H9 (cell line): ENCODE measurements at regions not wholly inside any gene's neighbourhood (a gene's known extent, or its start where the extent isn't known, plus 50 kb on each side); places are given as distances from the start of the nearest gene placed in this dataset.

Experiments
- DNase-seq: peaks from one replicate; pipeline ENCODE4 v3.0.0-alpha.2; 2017
- H2AFZ ChIP-seq: one replicate; pipeline ENCODE4 v1.6.1; 2013; ENCODE audit warnings: mild to moderate bottlenecking, low read length, control low read depth, moderate library complexity
- H2AK5ac ChIP-seq: 2 replicates; pipeline ENCODE4 v1.6.1; 2013; ENCODE audit warnings: low read length, control low read depth, mixed read lengths; ENCODE audit not compliant: insufficient read length
- H2BK120ac ChIP-seq: one replicate; pipeline ENCODE4 v1.6.1; 2013; ENCODE audit warnings: low read depth, mild to moderate bottlenecking, low read length, control low read depth, inconsistent platforms; ENCODE audit not compliant: poor library complexity, severe bottlenecking
- H2BK12ac ChIP-seq: 2 replicates; pipeline ENCODE4 v1.6.1; 2013; ENCODE audit warnings: low read length, control low read depth, mixed read lengths, low read depth; ENCODE audit not compliant: insufficient read length
- H2BK15ac ChIP-seq: 2 replicates; pipeline ENCODE4 v1.6.1; 2013; ENCODE audit warnings: low read depth, low read length, control low read depth
- H2BK20ac ChIP-seq: one replicate; pipeline ENCODE4 v1.6.1; 2013; ENCODE audit warnings: low read depth, mild to moderate bottlenecking, low read length, control low read depth, inconsistent platforms; ENCODE audit not compliant: poor library complexity, severe bottlenecking
- H2BK5ac ChIP-seq: 2 replicates; pipeline ENCODE4 v1.6.1; 2013; ENCODE audit warnings: low read length, control low read depth, mixed read lengths; ENCODE audit not compliant: insufficient read length
- H3K14ac ChIP-seq: 2 replicates; pipeline ENCODE4 v1.6.1; 2013; ENCODE audit warnings: low read length, control low read depth; ENCODE audit not compliant: insufficient read depth
- H3K18ac ChIP-seq: 2 replicates; pipeline ENCODE4 v1.6.1; 2013; ENCODE audit warnings: low read depth, mild to moderate bottlenecking, mixed read lengths, low read length, control low read depth; ENCODE audit not compliant: insufficient read length
- H3K23ac ChIP-seq: 2 replicates; pipeline ENCODE4 v1.6.1; 2013; ENCODE audit warnings: low read length, control low read depth, mixed read lengths, low read depth; ENCODE audit not compliant: insufficient read length
- H3K23me2 ChIP-seq: 2 replicates; pipeline ENCODE4 v1.6.1; 2013; ENCODE audit warnings: low read depth, mild to moderate bottlenecking, mixed read lengths, low read length, control low read depth; ENCODE audit not compliant: insufficient read length, poor library complexity, severe bottlenecking
- H3K27ac ChIP-seq: 2 replicates; pipeline ENCODE4 v1.5.1; 2013; ENCODE audit warnings: low read length, control low read depth, mixed read lengths, low read depth; ENCODE audit not compliant: insufficient read length
- H3K27me3 ChIP-seq: 2 replicates; pipeline ENCODE4 v1.6.1; 2013; ENCODE audit warnings: low read length, control low read depth, inconsistent platforms; ENCODE audit not compliant: insufficient read depth
- H3K4ac ChIP-seq: 2 replicates; pipeline ENCODE4 v1.6.1; 2013; ENCODE audit warnings: low read depth, mild to moderate bottlenecking, control low read depth, inconsistent platforms, low read length, moderate library complexity
- H3K4me1 ChIP-seq: 2 replicates; pipeline ENCODE4 v1.6.1; 2013; ENCODE audit warnings: low read length, control low read depth, inconsistent platforms; ENCODE audit not compliant: insufficient read depth
- H3K4me2 ChIP-seq: 2 replicates; pipeline ENCODE4 v1.6.1; 2013; ENCODE audit warnings: low read length, control low read depth, mixed read lengths; ENCODE audit not compliant: insufficient read length, insufficient read depth
- H3K56ac ChIP-seq: 2 replicates; pipeline ENCODE4 v1.6.1; 2013; ENCODE audit warnings: low read depth, mild to moderate bottlenecking, mixed read lengths, low read length, control low read depth; ENCODE audit not compliant: insufficient read length
- H3K79me1 ChIP-seq: 2 replicates; pipeline ENCODE4 v1.6.1; 2013; ENCODE audit warnings: low read depth, mild to moderate bottlenecking, moderate library complexity, low read length, control low read depth, inconsistent platforms; ENCODE audit not compliant: insufficient read depth, poor library complexity, severe bottlenecking
- H3K79me2 ChIP-seq: 2 replicates; pipeline ENCODE4 v1.6.1; 2013; ENCODE audit warnings: low read length, control low read depth, inconsistent platforms; ENCODE audit not compliant: insufficient read depth
- H3K9ac ChIP-seq: 2 replicates; pipeline ENCODE4 v1.6.1; 2013; ENCODE audit warnings: low read length, control low read depth, mixed read lengths; ENCODE audit not compliant: insufficient read length; ENCODE audit errors: extremely low read depth
- H3K9me3 ChIP-seq: one replicate; pipeline ENCODE4 v1.6.1; 2013; ENCODE audit warnings: low read depth, low read length, inconsistent platforms; ENCODE audit not compliant: control insufficient read depth
- H3T11ph ChIP-seq: one replicate; pipeline ENCODE4 v1.6.1; 2013; ENCODE audit warnings: mild to moderate bottlenecking, low read length, control low read depth, inconsistent platforms
- H4K20me1 ChIP-seq: one replicate; pipeline ENCODE4 v1.6.1; 2013; ENCODE audit not compliant: control insufficient read depth, insufficient read length, insufficient read depth
- H4K5ac ChIP-seq: 2 replicates; pipeline ENCODE4 v1.6.1; 2013; ENCODE audit warnings: low read depth, mild to moderate bottlenecking, mixed read lengths, low read length, control low read depth; ENCODE audit not compliant: insufficient read length
- H4K8ac ChIP-seq: replicated peaks from 2 replicates; pipeline ENCODE4 v1.6.1; 2013; ENCODE audit warnings: low read length, control low read depth, mixed read lengths, low read depth; ENCODE audit not compliant: insufficient read length
- H4K91ac ChIP-seq: 2 replicates; pipeline ENCODE4 v1.6.1; 2013; ENCODE audit warnings: low read depth, mild to moderate bottlenecking, moderate library complexity, mixed read lengths, low read length, control low read depth; ENCODE audit not compliant: insufficient read length
- H3K27ac Mint-ChIP-seq, 3 experiments: 2 replicates in 2 of 3; 3 replicates in 1 of 3; pipeline ENCODE4 v1.8.0; 2020 to 2021; ENCODE audit warnings: mixed read lengths in 3 of 3, mild to moderate bottlenecking in 1 of 3, moderate library complexity in 1 of 3
- H3K27me3 Mint-ChIP-seq: 2 replicates; pipeline ENCODE4 v1.8.0; 2021; ENCODE audit warnings: low read depth, mild to moderate bottlenecking, moderate library complexity, mixed read lengths
- H3K36me3 Mint-ChIP-seq, 3 experiments: 2 replicates in 2 of 3; 3 replicates in 1 of 3; pipeline ENCODE4 v1.8.0; 2020 to 2021; ENCODE audit warnings: low read depth in 3 of 3, mixed read lengths in 3 of 3; ENCODE audit not compliant: insufficient read depth in 1 of 3
- H3K4me1 Mint-ChIP-seq, 2 experiments: 2 replicates each; pipeline ENCODE4 v1.8.0; 2020; ENCODE audit warnings: mixed read lengths in 2 of 2
- H3K4me3 Mint-ChIP-seq, 2 experiments: 2 replicates in 1 of 2; 3 replicates in 1 of 2; pipeline ENCODE4 v1.8.0; 2020 to 2021; ENCODE audit warnings: mild to moderate bottlenecking in 2 of 2, mixed read lengths in 2 of 2, moderate library complexity in 1 of 2
- H3K9me3 Mint-ChIP-seq, 2 experiments: 2 replicates in 1 of 2; 3 replicates in 1 of 2; pipeline ENCODE4 v1.8.0; 2020; ENCODE audit warnings: mild to moderate bottlenecking in 2 of 2, mixed read lengths in 2 of 2, moderate library complexity in 1 of 2
- CTCF ChIP-seq: fragments of 200-600 bp; sonication (generic); conservative IDR thresholded peaks from 3 replicates; pipeline ENCODE4 v1.8.0; 2021; ENCODE audit warnings: antibody characterized with exemption, mild to moderate bottlenecking
- WGBS: extraction: QIAGEN DNeasy Blood & Tissue Kit; methylation state at CpG from one replicate; pipeline ENCODE4 v1.1.7; 2013; ENCODE audit warnings: missing lambda C conversion rate, low lambda C conversion rate, mixed read lengths; ENCODE audit not compliant: insufficient read length; ENCODE audit errors: extremely low coverage; 5-methylcytosine and 5-hydroxymethylcytosine counted together

GRCh38 chr9:91147079-91147708 is 214.5 kb downstream of the AUH start:
- Histone ChIP-seq H3K23me2 (no peaks in the 10 kb centered on the region), H3K14ac (no peak overlapping the region), H4K8ac (no peak overlapping the region), H3K79me2 (no peaks in the 10 kb centered on the region), H3K4ac (no peak overlapping the region), H4K20me1 (no peaks in the 10 kb centered on the region), H3K79me1 (no peaks in the 10 kb centered on the region), H4K91ac (no peak overlapping the region), H3K4me2 (no peak overlapping the region), H2BK12ac (no peak overlapping the region), H3K27me3 (no peaks in the 10 kb centered on the region), H3K23ac (no peak overlapping the region), H2BK15ac (no peak overlapping the region), H2AK5ac (no peak overlapping the region), H3K56ac (no peak overlapping the region), H2BK20ac (no peak overlapping the region), H2BK5ac (no peak overlapping the region), H3K4me1 (no peaks in the 10 kb centered on the region), H4K5ac (no peak overlapping the region), H3K18ac (no peak overlapping the region), H3K9ac (no peak overlapping the region), H3K27ac (no peak overlapping the region), H3T11ph (no peak overlapping the region), H3K9me3 (peaks cover 8% of the 10 kb centered on the region), H2BK120ac (no peak overlapping the region), H2AFZ (no peak overlapping the region)
- Mint-ChIP-seq H3K27ac (peak overlapping the region in 2 of 3 experiments; percentile 90 to 91; a peak in 4 of 7 replicates), H3K36me3 (peaks cover 1 to 47% (median 14%) of the 10 kb centered on the region in 3 experiments; a peak in 6 of 7 replicates), H3K4me1 (peaks cover 33 to 35% of the 10 kb centered on the region in 2 experiments), H3K4me3 (no peak overlapping the region), H3K9me3 (peaks cover 29 to 31% of the 10 kb centered on the region in 2 experiments), H3K27me3 (peaks cover 9% of the 10 kb centered on the region)
- no CpG with 5 or more reads among the region's 5 CpGs for WGBS
- DNase-seq: no peak
- no peak for TF ChIP-seq CTCF
